OCI-LY1 (cell line): ENCODE measurements at regions not wholly inside any gene's neighbourhood (a gene's known extent, or its start where the extent isn't known, plus 50 kb on each side); places are given as distances from the start of the nearest gene placed in this dataset.

Source experiments
- H2AFZ ChIP-seq: fragments of 200-600 bp; sonication (generic), shearing (Covaris generic); 2 replicates; pipeline ENCODE4 v1.6.0; 2014; ENCODE audit warnings: antibody characterized with exemption, mild to moderate bottlenecking, low read length
- H3F3A ChIP-seq: fragments of 200-600 bp; sonication (generic), shearing (Covaris generic); 2 replicates; pipeline ENCODE4 v1.6.0; 2014; ENCODE audit warnings: mild to moderate bottlenecking, antibody characterized with exemption, low read length, moderate library complexity; ENCODE audit not compliant: insufficient read depth
- H3K27ac ChIP-seq: fragments of 200-600 bp; sonication (generic); 2 replicates; pipeline ENCODE4 v1.5.1; 2014; ENCODE audit warnings: low read length, mixed run types, mild to moderate bottlenecking, low read depth; ENCODE audit not compliant: poor library complexity, severe bottlenecking
- H3K27me3 ChIP-seq: fragments of 200-600 bp; sonication (generic); 2 replicates; pipeline ENCODE4 v1.6.0; 2014; ENCODE audit warnings: antibody characterized with exemption, mild to moderate bottlenecking, low read length, moderate library complexity; ENCODE audit not compliant: insufficient read depth
- H3K36me3 ChIP-seq: fragments of 200-600 bp; sonication (generic); 2 replicates; pipeline ENCODE4 v1.6.1; 2014; ENCODE audit warnings: mild to moderate bottlenecking, antibody characterized with exemption, low read length, moderate library complexity, mixed read lengths; ENCODE audit not compliant: insufficient read depth
- H3K4me1 ChIP-seq: fragments of 200-600 bp; sonication (generic); 2 replicates; pipeline ENCODE4 v1.5.1; 2014; ENCODE audit warnings: mild to moderate bottlenecking, low read length, moderate library complexity; ENCODE audit not compliant: insufficient read depth, severe bottlenecking
- H3K4me2 ChIP-seq: fragments of 200-600 bp; sonication (generic), shearing (Covaris generic); 2 replicates; pipeline ENCODE4 v1.6.1; 2014; ENCODE audit warnings: low read length
- H3K4me3 ChIP-seq: fragments of 200-600 bp; sonication (generic); 2 replicates; pipeline ENCODE4 v1.5.1; 2014; ENCODE audit warnings: low read length, low read depth, mild to moderate bottlenecking, mixed read lengths; ENCODE audit not compliant: poor library complexity, severe bottlenecking
- H3K79me2 ChIP-seq: fragments of 200-600 bp; shearing (Covaris generic); 2 replicates; pipeline ENCODE4 v1.6.1; 2016; ENCODE audit warnings: mixed run types, low read length, mixed read lengths; ENCODE audit not compliant: insufficient read depth
- H3K9ac ChIP-seq: fragments of 200-600 bp; sonication (generic), shearing (Covaris generic); 2 replicates; pipeline ENCODE4 v1.6.1; 2014; ENCODE audit warnings: mild to moderate bottlenecking, low read length, mixed read lengths
- H3K9me2 ChIP-seq: fragments of 200-600 bp; sonication (generic), shearing (Covaris generic); 2 replicates; pipeline ENCODE4 v1.6.1; 2014; ENCODE audit warnings: low read depth, mild to moderate bottlenecking, low read length, mixed read lengths
- H3K9me3 ChIP-seq: fragments of 200-600 bp; shearing (Covaris generic); 2 replicates; pipeline ENCODE4 v1.6.1; 2014; ENCODE audit warnings: low read length, mixed read lengths
- H4K20me1 ChIP-seq: fragments of 200-600 bp; sonication (generic), shearing (Covaris generic); 2 replicates; pipeline ENCODE4 v1.6.0; 2016; ENCODE audit warnings: mild to moderate bottlenecking, low read length; ENCODE audit not compliant: insufficient read depth
- CTCF ChIP-seq: fragments of 200-600 bp; sonication (generic), shearing (Covaris generic); IDR thresholded peaks from 2 replicates; pipeline ENCODE4 v1.5.1; 2017; ENCODE audit warnings: mild to moderate bottlenecking, antibody characterized with exemption, low read length, moderate library complexity, mixed read lengths
- EZH2 ChIP-seq: fragments of 200-600 bp; sonication (generic), shearing (Covaris generic); IDR thresholded peaks from 2 replicates; pipeline ENCODE4 v1.8.0; 2017; ENCODE audit warnings: borderline replicate concordance, mixed run types, mild to moderate bottlenecking, antibody characterized with exemption, low read length, moderate library complexity, mixed read lengths

GRCh38 chr2:134773335-134773734 is 54.5 kb upstream of the TMEM163 start:
- Histone ChIP-seq H3K79me2 (no peaks in the 10 kb centered on the region), H3K27me3 (no peaks in the 10 kb centered on the region), H3K9ac (no peak overlapping the region), H2AFZ (no peak overlapping the region), H3K4me1 (no peaks in the 10 kb centered on the region), H3F3A (no peaks in the 10 kb centered on the region), H3K9me2 (no peaks in the 10 kb centered on the region), H3K4me3 (no peak overlapping the region), H3K36me3 (no peaks in the 10 kb centered on the region), H3K9me3 (no peaks in the 10 kb centered on the region), H3K27ac (no peak overlapping the region), H4K20me1 (no peaks in the 10 kb centered on the region), H3K4me2 (no peak overlapping the region)
- TF ChIP-seq CTCF: no peak

- Histone ChIP-seq H3K27ac (no peak overlapping the region), H3K4me1 (no peaks in the 10 kb centered on the region), H4K20me1 (no peaks in the 10 kb centered on the region), H3K4me2 (no peak overlapping the region), H3K9me3 (no peaks in the 10 kb centered on the region), H3K27me3 (no peaks in the 10 kb centered on the region), H3K4me3 (no peak overlapping the region), H3K79me2 (no peaks in the 10 kb centered on the region), H2AFZ (no peak overlapping the region), H3K36me3 (no peaks in the 10 kb centered on the region), H3K9me2 (no peaks in the 10 kb centered on the region), H3F3A (no peaks in the 10 kb centered on the region), H3K9ac (no peak overlapping the region)
- TF ChIP-seq EZH2 (no peak), CTCF (no peak)
Measured at GRCh38 chr2:134773759-134774742, 55.3 kb upstream of the TMEM163 start.

- Histone ChIP-seq H3F3A (no peaks in the 10 kb centered on the region), H3K36me3 (no peaks in the 10 kb centered on the region), H3K9ac (no peak overlapping the region), H3K27ac (no peak overlapping the region), H3K9me2 (no peaks in the 10 kb centered on the region), H3K9me3 (no peaks in the 10 kb centered on the region), H3K4me2 (no peak overlapping the region), H3K4me1 (no peaks in the 10 kb centered on the region), H3K4me3 (no peak overlapping the region), H3K79me2 (no peaks in the 10 kb centered on the region), H2AFZ (no peak overlapping the region), H3K27me3 (no peaks in the 10 kb centered on the region), H4K20me1 (no peaks in the 10 kb centered on the region)
- TF ChIP-seq CTCF: no peak
- no peak for TF ChIP-seq EZH2
Measured at GRCh38 chr2:134774786-134775641, 56.2 kb upstream of the TMEM163 start.
